HCT116 (cell line): ENCODE measurements at regions not wholly inside any gene's neighbourhood (a gene's known extent, or its start where the extent isn't known, plus 50 kb on each side); places are given as distances from the start of the nearest gene placed in this dataset.

ENCODE experiments used
- ATAC-seq: fragments of 200-7000 bp; cut with Tn5 transposase; 2 replicates; pipeline ENCODE4 v1.9.1; 2020; ENCODE audit warnings: mild to moderate bottlenecking, moderate library complexity
- BruUV-seq: library from RNA; stranded (reverse); fragments of 400-500 nt; replicated peaks from 2 replicates; lab custom pipeline; 2021; lab: Mats Ljungman, UMichigan
- CTCF ChIA-PET: fragments of 300-600 bp; sonication (Branson Sonifier 250); formaldehyde crosslinking; loops from one replicate; lab custom pipeline; 2021; ENCODE audit warnings: antibody characterized with exemption; lab: Charles Lee
- POLR2A ChIA-PET: fragments of 300-600, 350-600 bp; sonication (Branson Sonifier 250); formaldehyde crosslinking; loops from one replicate; lab custom pipeline; 2021; ENCODE audit warnings: antibody characterized with exemption; lab: Charles Lee
- RAD21 ChIA-PET, 2 experiments: fragments of 300-600 bp; sonication (Branson Sonifier 250); formaldehyde crosslinking; loops; one replicate each; lab custom pipeline; 2023; ENCODE audit warnings: low total read pairs in 2 of 2; ENCODE audit not compliant: uncharacterized antibody in 2 of 2, unreplicated experiment in 2 of 2, low non-redundant PET in 1 of 2; lab: Charles Lee
- DNase-seq: peaks from one replicate; pipeline ENCODE4 v3.0.0-alpha.2; 2010; ENCODE audit warnings: low read depth, low spot score
- H2AFZ ChIP-seq: fragments of 200-600 bp; shearing (Covaris generic), sonication (generic); 2 replicates; pipeline ENCODE4 v1.6.1; 2017; ENCODE audit warnings: low read depth, mixed run types, mixed read lengths, antibody characterized with exemption, low read length; ENCODE audit not compliant: poor library complexity, severe bottlenecking
- H3K27ac ChIP-seq: 2 replicates; pipeline ENCODE4 v1.5.1; 2012; ENCODE audit warnings: low read depth, low read length
- H3K27me3 ChIP-seq: fragments of 200-600 bp; sonication (generic); 2 replicates; pipeline ENCODE4 v1.6.1; 2016; ENCODE audit warnings: mixed run types, low read length, mixed read lengths; ENCODE audit not compliant: insufficient read depth
- H3K36me3 ChIP-seq, 2 experiments: fragments of 200-500 bp in 1 of 2; fragments of 200-600 bp in 1 of 2; sonication (Bioruptor generic) in 1 of 2; sonication (generic) in 1 of 2; 2 replicates each; pipeline versions ENCODE4 v1.5.1 to v1.6.1; 2014 to 2016; ENCODE audit warnings: low read length in 2 of 2, inconsistent platforms in 1 of 2, mixed read lengths in 1 of 2, mixed run types in 1 of 2; ENCODE audit not compliant: insufficient read depth in 2 of 2, control insufficient read depth in 1 of 2
- H3K4me1 ChIP-seq, 2 experiments: fragments of 200-600 bp in 1 of 2; sonication (generic) in 1 of 2; 2 replicates each; pipeline versions ENCODE4 v1.5.1 to v1.6.1; 2012 to 2017; ENCODE audit warnings: low read length in 2 of 2, inconsistent platforms in 1 of 2, mild to moderate bottlenecking in 1 of 2, mixed read lengths in 1 of 2, mixed run types in 1 of 2, moderate library complexity in 1 of 2; ENCODE audit not compliant: insufficient read depth in 2 of 2, control insufficient read depth in 1 of 2
- H3K4me2 ChIP-seq: fragments of 200-600 bp; sonication (generic); 2 replicates; pipeline ENCODE4 v1.6.1; 2017; ENCODE audit warnings: mixed run types, low read length, mixed read lengths
- H3K4me3 ChIP-seq, 2 experiments: fragments of 200-600 bp in 1 of 2; sonication (generic) in 1 of 2; replicated peaks in 1 of 2; 2 replicates each; pipeline ENCODE4 v1.5.1; 2011 to 2016; ENCODE audit warnings: low read length in 2 of 2, control low read depth in 1 of 2, low read depth in 1 of 2, mild to moderate bottlenecking in 1 of 2, mixed read lengths in 1 of 2, mixed run types in 1 of 2
- H3K79me2 ChIP-seq: fragments of 200-600 bp; sonication (generic); 2 replicates; pipeline ENCODE4 v1.6.1; 2017; ENCODE audit warnings: mild to moderate bottlenecking, mixed run types, low read length, moderate library complexity, mixed read lengths; ENCODE audit not compliant: insufficient read depth
- H3K9ac ChIP-seq: fragments of 200-600 bp; sonication (generic); 2 replicates; pipeline ENCODE4 v1.6.1; 2016; ENCODE audit warnings: low read length, mixed read lengths
- H3K9me2 ChIP-seq: fragments of 200-600 bp; sonication (generic), shearing (Covaris generic); 2 replicates; pipeline ENCODE4 v1.6.1; 2017; ENCODE audit warnings: mixed run types, mild to moderate bottlenecking, moderate library complexity; ENCODE audit not compliant: insufficient read depth
- H3K9me3 ChIP-seq, 2 experiments: fragments of 200-500 bp in 1 of 2; fragments of 200-600 bp in 1 of 2; sonication (Bioruptor generic) in 1 of 2; sonication (generic) in 1 of 2; 2 replicates each; pipeline ENCODE4 v1.6.1; 2014 to 2017; ENCODE audit warnings: low read length in 2 of 2, mixed read lengths in 2 of 2, inconsistent platforms in 1 of 2, low read depth in 1 of 2, mild to moderate bottlenecking in 1 of 2, mixed run types in 1 of 2, moderate library complexity in 1 of 2; ENCODE audit not compliant: control insufficient read depth in 1 of 2, insufficient read depth in 1 of 2
- H4K20me1 ChIP-seq: fragments of 200-600 bp; sonication (generic), shearing (Covaris generic); 2 replicates; pipeline ENCODE4 v1.6.1; 2017; ENCODE audit warnings: mixed run types, mild to moderate bottlenecking, moderate library complexity; ENCODE audit not compliant: insufficient read depth
- RAD21 ChIP-seq: IDR thresholded peaks from 2 replicates; pipeline ENCODE4 v1.6.1; 2012; ENCODE audit warnings: low read depth, mild to moderate bottlenecking
- SIN3A ChIP-seq: IDR thresholded peaks from 2 replicates; pipeline ENCODE4 v1.6.1; 2012; ENCODE audit warnings: low read depth
- intact Hi-C: fragments of 100-400 bp; cut with micrococcal nuclease; formaldehyde crosslinking; loops from 2 replicates; pipeline ENCODE4 v1.10.0; 2022
- TF ChIP-seq, protein P1 (sequence below): IDR thresholded peaks from 2 replicates; pipeline ENCODE4 v1.6.1; 2012
- TF ChIP-seq, protein P2 (sequence below), 3 experiments: fragments of 200-600 bp in 1 of 3; sonication (generic) in 1 of 3; IDR thresholded peaks in 2 of 3; conservative IDR thresholded peaks in 1 of 3; 2 replicates each; pipeline ENCODE4 v1.5.1; 2012 to 2017; ENCODE audit warnings: low read depth in 2 of 3, low read length in 2 of 3, antibody characterized with exemption in 1 of 3, borderline replicate concordance in 1 of 3, control low read depth in 1 of 3, mild to moderate bottlenecking in 1 of 3, mixed read lengths in 1 of 3, mixed run types in 1 of 3, moderate library complexity in 1 of 3; ENCODE audit not compliant: insufficient read depth in 1 of 3
- TF ChIP-seq, protein P3 (sequence below): IDR thresholded peaks from 2 replicates; pipeline ENCODE4 v1.6.1; 2012; ENCODE audit warnings: low read depth

DNA sequence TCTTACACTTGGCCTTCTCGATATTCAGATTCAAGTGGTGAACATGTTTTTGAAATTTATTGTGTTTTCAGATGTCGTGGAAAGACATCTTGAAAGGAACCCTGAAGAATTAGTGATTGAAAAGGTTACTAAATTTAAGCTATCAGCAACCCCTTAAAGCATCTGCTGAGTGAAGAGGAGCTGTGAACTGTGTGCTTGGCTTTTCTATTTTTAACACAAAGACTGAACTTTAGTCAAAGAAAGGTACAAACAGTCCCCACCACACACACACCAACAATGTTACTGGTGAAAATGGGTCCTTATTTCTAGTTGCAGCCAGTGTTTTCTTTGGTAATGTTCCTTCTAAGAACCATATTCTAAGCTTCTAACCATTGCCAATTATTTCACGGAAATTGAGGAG is 95.1 kb downstream of the CYRIA start:
- ChIA-PET RAD21 (no interaction called here), CTCF (no interaction called here), POLR2A (no interaction called here)
- TF ChIP-seq, protein P1, sequence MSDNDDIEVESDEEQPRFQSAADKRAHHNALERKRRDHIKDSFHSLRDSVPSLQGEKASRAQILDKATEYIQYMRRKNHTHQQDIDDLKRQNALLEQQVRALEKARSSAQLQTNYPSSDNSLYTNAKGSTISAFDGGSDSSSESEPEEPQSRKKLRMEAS = no peak
- TF ChIP-seq, protein P2, sequence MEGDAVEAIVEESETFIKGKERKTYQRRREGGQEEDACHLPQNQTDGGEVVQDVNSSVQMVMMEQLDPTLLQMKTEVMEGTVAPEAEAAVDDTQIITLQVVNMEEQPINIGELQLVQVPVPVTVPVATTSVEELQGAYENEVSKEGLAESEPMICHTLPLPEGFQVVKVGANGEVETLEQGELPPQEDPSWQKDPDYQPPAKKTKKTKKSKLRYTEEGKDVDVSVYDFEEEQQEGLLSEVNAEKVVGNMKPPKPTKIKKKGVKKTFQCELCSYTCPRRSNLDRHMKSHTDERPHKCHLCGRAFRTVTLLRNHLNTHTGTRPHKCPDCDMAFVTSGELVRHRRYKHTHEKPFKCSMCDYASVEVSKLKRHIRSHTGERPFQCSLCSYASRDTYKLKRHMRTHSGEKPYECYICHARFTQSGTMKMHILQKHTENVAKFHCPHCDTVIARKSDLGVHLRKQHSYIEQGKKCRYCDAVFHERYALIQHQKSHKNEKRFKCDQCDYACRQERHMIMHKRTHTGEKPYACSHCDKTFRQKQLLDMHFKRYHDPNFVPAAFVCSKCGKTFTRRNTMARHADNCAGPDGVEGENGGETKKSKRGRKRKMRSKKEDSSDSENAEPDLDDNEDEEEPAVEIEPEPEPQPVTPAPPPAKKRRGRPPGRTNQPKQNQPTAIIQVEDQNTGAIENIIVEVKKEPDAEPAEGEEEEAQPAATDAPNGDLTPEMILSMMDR (IDR thresholded peaks at IDR 0.05 in 2 of 3, conservative IDR thresholded peaks at IDR 0.05 in 1 of 3; ENCODE audit: borderline replicate concordance in 1 of 3, insufficient read depth in 1 of 3, low read depth in 2 of 3, low read length in 2 of 3) = no peak
- no peak for TF ChIP-seq SIN3A
- TF ChIP-seq RAD21 = no peak
- TF ChIP-seq, protein P3, sequence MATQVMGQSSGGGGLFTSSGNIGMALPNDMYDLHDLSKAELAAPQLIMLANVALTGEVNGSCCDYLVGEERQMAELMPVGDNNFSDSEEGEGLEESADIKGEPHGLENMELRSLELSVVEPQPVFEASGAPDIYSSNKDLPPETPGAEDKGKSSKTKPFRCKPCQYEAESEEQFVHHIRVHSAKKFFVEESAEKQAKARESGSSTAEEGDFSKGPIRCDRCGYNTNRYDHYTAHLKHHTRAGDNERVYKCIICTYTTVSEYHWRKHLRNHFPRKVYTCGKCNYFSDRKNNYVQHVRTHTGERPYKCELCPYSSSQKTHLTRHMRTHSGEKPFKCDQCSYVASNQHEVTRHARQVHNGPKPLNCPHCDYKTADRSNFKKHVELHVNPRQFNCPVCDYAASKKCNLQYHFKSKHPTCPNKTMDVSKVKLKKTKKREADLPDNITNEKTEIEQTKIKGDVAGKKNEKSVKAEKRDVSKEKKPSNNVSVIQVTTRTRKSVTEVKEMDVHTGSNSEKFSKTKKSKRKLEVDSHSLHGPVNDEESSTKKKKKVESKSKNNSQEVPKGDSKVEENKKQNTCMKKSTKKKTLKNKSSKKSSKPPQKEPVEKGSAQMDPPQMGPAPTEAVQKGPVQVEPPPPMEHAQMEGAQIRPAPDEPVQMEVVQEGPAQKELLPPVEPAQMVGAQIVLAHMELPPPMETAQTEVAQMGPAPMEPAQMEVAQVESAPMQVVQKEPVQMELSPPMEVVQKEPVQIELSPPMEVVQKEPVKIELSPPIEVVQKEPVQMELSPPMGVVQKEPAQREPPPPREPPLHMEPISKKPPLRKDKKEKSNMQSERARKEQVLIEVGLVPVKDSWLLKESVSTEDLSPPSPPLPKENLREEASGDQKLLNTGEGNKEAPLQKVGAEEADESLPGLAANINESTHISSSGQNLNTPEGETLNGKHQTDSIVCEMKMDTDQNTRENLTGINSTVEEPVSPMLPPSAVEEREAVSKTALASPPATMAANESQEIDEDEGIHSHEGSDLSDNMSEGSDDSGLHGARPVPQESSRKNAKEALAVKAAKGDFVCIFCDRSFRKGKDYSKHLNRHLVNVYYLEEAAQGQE = no peak
- Histone ChIP-seq H3K4me1 (no peaks in the 10 kb centered on the region), H3K4me3 (no peak overlapping the region), H3K9me3 (no peaks in the 10 kb centered on the region), H3K36me3 (no peaks in the 10 kb centered on the region), H3K27ac (no peak overlapping the region), H3K9ac (no peak overlapping the region), H3K27me3 (no peaks in the 10 kb centered on the region; the same call in 1 of the 2 replicates), H3K79me2 (no peaks in the 10 kb centered on the region), H2AFZ (no peak overlapping the region), H3K9me2 (no peaks in the 10 kb centered on the region), H4K20me1 (no peaks in the 10 kb centered on the region; the same call in 1 of the 2 replicates), H3K4me2 (no peak overlapping the region)
- ATAC-seq (no peak), DNase-seq (no peak)
- no TSS peak for BruUV-seq
- intact Hi-C loops = no loop called here
